ENCODE measurements at regions not wholly inside any gene's neighbourhood (a gene's known extent, or its start where the extent isn't known, plus 50 kb on each side); places are given as distances from the start of the nearest gene placed in this dataset.
"Not testable (repeated sequence)": the region's sequence is repeated elsewhere in the genome, so short reads cannot be mapped to it uniquely, and the experiment has no call there.

DNA sequence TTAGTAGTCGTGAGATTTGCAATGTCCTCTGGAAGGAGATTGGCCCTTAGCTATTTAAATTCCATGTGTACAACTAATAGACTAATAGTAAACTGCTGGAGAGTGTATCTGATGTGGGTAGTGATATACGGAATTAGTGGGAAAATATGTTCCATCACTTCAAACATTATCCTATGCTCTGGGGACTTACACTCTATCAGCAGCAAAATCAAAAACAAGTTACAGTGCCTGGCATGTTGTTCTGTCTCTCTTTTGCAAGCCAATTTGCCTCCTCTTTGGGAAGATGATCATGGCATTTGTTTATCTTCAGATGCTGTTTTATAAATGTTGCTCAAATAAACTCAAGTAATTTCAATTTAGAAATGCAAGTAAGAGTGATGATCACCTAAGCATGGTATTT is 311.9 kb upstream of the ACO1 start:
- TF ChIP-seq CTCF (IDR thresholded peaks at IDR 0.05; ENCODE audit: low read depth, low read length) = no peak
- DNase-seq (ENCODE audit: extremely low read depth, low read depth) = no peak

DNA sequence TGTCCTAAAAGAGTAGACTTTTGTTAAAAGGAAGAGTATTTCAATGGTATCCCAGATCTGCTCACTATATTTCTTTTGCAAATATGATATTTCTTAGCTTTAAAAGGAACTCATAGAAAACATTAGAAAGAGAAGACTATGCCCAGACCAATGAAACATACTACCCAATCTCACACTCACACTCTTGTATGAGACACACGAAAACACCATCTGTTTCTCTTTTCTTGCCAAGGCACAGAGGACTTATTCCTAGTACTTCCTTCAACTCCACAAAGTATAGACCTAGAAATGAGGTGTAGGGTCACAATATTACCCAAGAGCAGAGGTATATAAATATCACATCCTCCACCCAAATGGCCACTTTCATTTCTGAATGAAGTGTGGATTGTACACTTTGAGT is 292.4 kb upstream of the ACO1 start:
- TF ChIP-seq CTCF (IDR thresholded peaks at IDR 0.05; ENCODE audit: low read depth, low read length) = no peak
- DNase-seq (ENCODE audit: extremely low read depth, low read depth) = no peak

DNA sequence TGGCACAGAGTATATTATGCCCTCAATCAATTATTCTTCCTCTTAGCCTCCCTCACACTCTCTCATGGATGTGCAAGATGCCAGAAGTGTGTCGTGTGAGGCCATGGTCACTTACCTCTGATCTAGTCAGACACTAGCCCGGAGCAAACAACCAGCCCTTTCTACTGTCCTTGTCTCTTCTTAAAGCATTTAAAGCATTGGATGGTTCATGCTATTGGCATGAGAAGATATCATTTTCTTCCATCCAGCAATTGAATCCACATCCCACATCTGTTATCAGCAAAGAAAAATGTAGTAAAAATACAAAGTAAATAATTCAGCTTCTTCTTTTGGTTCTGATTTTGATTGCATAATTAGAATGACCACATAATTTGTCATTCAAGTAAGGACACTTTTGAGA is 267.2 kb upstream of the ACO1 start:
- no peak for TF ChIP-seq CTCF (IDR thresholded peaks at IDR 0.05; ENCODE audit: low read depth, low read length)
- no peak for DNase-seq (ENCODE audit: extremely low read depth, low read depth)

GRCh38 chr9:32128546-32128945 is 255.9 kb upstream of the ACO1 start:
- DNase-seq (ENCODE audit: extremely low read depth, low read depth) = no peak

GRCh38 chr9:32130709-32131108 is 253.7 kb upstream of the ACO1 start:
- not testable (repeated sequence) for DNase-seq (ENCODE audit: extremely low read depth, low read depth)

More at GRCh38 chr9:32128546-32128945, 255.9 kb upstream of the ACO1 start:
- no peak for TF ChIP-seq CTCF (IDR thresholded peaks at IDR 0.05; ENCODE audit: low read depth, low read length)

DNA sequence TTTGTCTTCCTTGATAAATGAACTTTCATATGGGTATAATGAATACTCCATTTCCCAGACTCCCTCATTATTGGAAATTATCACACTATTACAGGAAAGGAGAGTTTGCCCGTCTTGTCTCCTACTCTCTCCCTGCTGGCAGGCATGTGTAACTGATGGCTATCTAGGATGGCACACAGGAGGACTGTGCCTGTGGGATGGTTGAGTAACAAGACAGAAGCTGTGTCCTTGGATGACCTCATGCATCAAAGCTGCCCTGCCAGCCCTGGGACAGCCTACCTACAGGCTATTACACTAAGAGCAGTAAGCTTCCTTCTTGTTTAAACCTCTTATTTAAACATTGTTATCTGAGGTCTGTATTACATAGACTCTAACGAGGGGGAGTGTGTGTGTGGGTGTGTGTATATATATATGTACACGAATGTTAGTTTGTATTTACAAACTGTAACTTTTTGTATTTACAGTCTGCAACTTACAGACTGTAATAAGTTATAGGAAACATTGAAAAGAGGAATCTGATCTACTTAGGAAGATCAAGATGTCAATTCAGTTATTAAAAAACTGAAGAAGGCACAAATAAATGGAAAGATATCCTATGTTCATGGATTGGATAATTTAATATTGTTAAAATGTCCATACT is 247.6 kb upstream of the ACO1 start:
- DNase-seq (ENCODE audit: extremely low read depth, low read depth) = no peak
- no peak for TF ChIP-seq CTCF (IDR thresholded peaks at IDR 0.05; ENCODE audit: low read depth, low read length)

DNA sequence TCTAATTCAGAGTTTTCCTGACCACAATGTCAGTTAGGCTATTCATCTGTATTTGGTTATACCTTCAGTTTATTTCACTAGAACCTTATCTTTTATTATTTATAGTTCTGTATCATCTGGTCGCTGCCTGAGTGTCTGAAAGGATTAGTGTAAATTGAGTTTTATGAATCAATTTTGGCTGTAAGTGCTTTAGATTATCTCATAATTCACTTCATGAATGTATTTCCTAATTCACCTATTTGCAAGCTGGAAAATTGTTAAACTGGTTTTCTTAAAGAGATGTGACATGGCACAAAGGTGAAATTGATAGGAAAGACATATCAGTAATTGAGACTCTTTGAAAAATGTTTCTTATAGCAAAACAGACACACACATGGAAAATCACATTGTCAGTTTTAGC is 242.4 kb upstream of the ACO1 start:
- DNase-seq (ENCODE audit: extremely low read depth, low read depth) = no peak
- no peak for TF ChIP-seq CTCF (IDR thresholded peaks at IDR 0.05; ENCODE audit: low read depth, low read length)

GRCh38 chr9:32148553-32148952 is 235.9 kb upstream of the ACO1 start:
- DNase-seq (ENCODE audit: extremely low read depth, low read depth) = not testable (repeated sequence)

All from AG09319 (cell line).